ELR (cell line): ENCODE measurements at regions not wholly inside any gene's neighbourhood (a gene's known extent, or its start where the extent isn't known, plus 50 kb on each side); places are given as distances from the start of the nearest gene placed in this dataset.
A peak's percentile ranks its signal among the peaks of the same experiment; 100 is the strongest.
"Not testable (repeated sequence)": the region's sequence is repeated elsewhere in the genome, so short reads cannot be mapped to it uniquely, and the experiment has no call there.

Experiments
- DNase-seq: peaks from one replicate; pipeline ENCODE4 v3.0.0-alpha.2; 2015; ENCODE audit warnings: low read depth

DNA sequence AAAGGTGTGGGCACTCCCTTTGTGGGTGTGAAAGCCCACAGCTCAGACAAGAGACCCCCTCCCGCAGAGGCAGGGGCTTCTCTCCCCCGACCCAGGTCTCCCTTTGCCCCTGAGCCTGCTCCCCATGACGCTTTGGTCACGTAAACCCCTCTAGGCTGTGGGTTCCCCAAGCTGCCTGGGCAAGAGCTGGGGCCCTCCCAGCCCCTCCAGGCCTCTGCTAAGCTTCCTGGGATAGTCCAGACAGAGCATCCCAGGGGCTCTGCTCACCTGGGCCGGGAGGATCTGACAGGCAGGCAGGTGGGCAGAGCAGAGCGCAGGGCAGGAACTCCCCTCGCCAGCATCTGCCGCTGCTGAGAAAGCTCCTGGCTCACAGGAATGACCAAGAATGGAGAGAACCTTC is 177.3 kb downstream of the BANP start:
- no peak for DNase-seq

DNA sequence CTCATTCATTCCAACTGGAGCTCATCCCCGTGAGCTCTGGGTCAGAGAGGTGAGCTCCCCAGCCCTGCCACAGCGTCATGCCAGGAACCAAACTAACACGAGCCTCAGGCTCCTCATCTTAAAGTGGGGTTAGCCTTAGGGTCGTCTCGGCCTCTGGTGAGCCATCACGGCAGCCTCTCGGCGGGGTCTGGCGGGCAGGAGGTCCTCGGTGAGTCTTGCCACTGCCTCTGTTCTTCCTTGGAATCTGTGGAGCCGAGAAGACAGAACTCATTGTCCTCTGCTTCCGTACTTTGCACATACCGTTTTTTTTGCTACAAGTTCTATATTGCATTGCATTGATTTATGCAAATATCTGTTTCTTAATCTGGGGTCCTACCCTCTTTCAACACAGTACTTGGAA is 177.9 kb downstream of the BANP start:
- DNase-seq, result not testable (repeated sequence)

DNA sequence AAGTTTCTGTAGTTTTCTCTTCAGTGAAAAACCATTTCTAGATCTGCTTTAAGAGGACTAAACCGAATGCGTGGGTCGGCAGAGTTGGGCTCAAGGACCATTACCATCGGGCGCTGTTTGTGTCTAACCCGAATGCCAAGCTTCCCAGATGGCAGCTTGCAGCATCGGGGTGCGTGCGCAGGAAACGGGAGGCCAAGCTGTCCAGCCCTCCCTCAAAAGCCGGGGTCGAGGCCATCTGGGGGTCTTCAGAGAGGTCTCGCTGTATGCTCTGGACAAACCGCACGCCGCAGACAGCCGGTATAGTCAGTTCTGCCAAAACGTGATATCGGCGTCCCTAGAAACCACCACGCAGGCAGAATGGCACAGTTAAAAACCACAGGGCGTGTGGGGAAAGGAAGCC is 178.8 kb downstream of the BANP start:
- DNase-seq, result no peak

DNA sequence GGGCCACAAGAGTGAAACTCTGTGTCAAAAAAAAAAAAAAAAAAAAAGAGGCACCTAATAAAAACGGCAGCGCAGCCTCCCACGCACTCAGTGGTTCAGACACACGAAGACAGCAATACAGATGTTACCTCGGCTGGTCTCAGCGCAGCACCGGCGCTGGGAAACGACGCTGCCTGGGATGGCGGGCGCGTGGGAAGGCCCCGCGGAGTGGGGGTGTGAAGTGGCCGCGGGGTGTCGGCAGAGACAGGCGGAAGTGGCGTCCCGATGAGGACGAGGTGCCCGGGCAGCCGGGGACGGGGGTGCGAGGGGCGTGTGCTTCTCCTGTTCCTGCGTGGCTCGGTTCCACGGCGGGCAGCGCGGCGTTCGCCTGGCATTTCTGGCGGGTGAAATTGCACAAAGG is 179.4 kb downstream of the BANP start:
- no peak for DNase-seq

DNA sequence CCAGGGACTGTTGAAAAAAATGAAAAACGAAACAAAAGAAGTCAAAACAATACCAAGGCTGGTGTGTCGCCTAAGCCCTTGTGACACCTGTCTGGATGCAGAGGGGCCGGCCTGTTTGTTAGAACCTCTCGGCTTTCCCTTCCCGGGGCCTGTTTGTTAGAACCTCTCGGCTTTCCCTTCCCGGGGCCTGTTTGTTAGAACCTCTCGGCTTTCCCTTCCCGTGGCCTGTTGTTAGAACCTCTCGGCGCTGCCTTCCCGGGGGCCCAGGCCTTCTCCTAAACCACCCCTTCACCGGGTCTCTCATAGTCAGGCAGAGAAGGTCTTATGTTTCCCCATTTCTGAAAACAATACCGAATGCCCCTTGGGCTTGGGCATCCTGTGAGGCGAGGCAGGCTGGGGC is 180.0 kb downstream of the BANP start:
- DNase-seq, result no peak

DNA sequence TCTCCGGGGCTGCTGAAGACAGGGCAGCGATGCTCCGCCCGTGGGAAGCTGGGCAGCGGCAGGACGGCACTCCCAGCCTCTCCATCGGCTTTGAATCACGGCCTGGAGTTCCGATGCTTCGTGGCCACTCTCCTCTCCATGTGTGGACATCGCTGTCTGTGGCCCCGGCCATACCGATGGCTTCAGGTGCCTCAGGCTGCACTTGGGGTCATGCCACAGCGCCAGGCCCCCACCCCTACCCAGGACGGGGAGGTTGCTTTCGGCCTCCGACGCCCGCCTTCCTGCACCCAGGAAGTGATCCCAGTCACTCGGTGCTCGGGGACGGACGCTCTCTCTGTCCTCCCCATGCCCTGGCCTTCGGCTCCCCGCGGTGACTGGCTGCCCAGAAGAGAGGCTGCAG is 180.7 kb downstream of the BANP start:
- DNase-seq, result no peak

DNA sequence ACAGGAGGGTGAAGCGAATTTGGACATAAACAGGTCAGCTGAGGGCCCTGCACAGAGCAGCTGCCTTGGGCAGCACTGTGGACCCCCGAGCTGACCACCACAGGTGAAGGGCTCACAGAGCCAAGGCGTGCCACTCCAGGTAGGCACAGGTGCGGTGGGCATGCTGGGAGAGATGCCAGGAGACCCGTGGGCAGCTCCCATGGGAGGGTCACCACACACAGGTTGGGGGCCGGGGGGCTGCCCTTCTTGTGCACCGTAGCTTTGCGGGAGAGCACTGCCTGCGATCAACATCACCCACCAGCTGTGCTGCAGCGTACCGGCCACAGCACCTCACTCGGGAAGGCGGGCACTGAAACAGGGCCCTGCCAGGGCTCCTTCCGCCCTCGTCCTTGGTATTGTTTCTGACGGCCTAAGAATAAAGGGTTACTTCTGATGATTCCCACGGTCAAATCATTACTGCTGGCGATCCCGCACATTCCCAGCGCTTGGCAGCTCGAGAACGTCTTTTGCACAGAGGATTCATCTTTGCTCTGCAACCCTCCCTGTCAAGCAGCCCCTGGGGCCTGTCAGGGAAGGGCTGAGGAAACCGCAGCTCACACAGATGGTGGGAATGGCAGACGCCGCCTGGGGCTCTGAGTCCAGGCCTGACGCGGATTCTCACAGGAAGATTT is 181.7 kb downstream of the BANP start:
- no peak for DNase-seq

DNA sequence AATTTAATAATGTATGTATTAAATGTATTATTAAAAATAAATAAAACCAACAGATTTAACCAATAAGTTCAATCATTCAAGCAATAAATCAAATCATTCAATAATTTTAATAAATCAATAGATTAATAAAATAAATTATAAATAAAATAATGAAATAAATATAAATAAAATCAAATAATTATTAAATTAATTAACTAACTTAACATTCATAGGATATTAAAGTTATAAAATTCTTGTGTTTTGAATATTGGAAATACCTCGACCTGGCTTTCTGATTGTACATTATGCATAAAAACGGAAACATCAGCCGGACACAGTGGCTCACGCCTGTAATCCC is 182.2 kb downstream of the BANP start:
- no peak for DNase-seq

DNA sequence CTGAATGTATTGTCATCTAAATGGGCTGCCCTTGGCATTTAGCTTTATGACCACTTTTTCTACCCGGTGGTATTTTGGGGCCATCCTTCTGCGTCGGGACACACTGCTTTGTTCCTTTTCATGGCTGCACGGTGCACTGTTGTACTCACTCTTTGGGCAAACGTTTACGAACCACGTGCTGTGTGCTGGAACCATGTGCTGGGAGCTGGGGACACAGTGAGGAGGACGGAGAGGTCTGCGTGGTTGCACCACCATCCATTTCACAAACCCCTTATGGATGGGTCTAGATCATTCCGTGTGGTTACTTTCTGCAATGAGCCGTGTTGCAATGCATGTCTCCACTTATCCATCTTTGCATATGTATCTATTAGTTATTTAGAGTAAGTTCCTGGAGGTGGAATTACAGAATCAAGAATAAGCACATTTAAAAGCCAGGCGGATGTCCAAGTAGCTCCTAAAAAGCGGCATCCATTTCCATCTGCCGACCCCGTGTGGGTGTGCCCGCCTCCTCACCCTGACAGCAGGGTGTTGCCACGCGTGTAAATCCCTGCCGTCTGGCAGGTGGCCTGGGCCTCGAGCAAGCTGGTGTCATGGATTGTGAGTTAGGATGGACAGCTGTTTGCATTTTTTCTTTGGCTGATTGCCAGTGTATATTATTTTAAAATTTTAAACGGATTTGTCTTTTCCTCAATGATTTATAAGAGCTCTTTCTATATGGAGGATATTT is 183.1 kb downstream of the BANP start:
- DNase-seq, result not testable (repeated sequence)

DNA sequence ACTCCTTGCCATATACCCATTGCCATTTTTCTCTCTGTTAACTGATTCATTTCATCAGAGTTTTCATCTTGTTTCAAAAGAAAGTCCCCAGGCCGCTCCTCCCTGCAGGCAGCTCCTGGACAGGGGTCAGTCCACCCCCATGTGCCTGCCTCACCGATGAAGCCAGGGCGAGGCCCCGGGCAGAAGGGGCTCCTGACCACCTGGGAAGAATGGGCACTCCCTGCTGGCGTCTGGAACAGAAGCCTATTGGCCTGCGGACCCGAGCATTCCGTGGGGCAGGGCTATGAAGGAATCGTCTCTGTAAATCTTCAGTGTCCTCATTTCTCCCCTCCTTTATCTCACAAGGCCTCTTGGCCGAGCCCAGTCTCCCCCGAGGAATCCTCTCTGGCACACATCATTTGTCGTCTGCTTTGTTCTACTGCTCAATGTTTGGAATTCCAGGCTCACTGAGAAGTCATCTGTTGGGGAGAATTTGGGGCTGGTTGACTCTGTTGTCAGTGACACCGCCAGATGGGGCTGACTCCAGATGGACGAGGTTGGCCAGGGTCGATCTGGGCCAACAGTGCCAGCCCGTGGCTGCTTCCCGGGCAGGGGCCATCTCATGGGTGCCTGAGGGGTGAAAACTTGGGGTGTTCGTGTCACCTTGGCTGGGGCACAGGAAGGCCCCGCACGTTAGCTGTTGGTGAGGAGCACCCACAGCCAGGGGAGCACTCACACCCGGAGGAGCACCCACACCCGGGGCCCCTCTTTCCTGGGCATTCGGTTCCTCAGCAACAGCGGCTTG is 183.9 kb downstream of the BANP start:
- not testable (repeated sequence) for DNase-seq

DNA sequence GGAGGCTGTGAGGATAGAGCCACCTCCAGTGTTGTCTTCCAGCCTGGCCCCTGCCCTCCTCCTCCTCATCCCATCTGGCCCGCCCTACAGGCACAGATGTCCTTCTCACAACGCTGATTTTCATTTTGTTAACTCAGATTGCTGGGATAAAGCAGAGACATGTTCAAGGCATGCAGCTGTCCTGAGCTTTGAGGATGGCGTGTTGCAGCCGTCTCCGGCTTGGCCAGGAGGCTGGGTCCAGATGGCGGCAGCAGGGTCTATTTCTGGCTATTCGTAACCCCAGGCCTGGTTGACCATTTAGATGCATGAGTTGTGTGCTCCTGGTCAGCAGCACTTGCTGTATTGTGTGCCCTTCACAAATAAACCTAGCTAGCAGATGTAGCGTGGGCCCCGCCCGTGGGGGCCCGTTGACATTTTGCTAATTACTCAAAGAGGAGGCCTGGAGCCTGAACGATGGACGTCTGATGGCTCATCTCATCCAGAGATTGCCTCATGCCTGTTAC is 185.0 kb downstream of the BANP start:
- not testable (repeated sequence) for DNase-seq

DNA sequence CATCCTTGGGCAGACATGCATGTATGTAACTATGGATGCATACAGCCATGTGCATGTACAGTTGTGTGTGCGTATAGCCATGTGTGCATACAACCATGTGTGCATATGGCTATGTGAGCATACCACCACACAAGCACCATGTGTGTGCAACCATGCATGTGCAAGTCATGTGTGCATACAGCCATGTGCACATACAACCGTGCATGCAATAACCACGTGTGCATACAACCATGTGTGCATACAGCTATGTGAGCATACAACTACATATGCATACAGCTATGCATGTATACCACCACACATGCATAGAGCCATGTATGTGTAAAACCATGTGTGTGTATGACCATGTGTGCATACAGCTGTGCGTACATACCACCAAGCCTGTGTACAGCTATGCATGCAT is 185.7 kb downstream of the BANP start:
- DNase-seq, result not testable (repeated sequence)

DNA sequence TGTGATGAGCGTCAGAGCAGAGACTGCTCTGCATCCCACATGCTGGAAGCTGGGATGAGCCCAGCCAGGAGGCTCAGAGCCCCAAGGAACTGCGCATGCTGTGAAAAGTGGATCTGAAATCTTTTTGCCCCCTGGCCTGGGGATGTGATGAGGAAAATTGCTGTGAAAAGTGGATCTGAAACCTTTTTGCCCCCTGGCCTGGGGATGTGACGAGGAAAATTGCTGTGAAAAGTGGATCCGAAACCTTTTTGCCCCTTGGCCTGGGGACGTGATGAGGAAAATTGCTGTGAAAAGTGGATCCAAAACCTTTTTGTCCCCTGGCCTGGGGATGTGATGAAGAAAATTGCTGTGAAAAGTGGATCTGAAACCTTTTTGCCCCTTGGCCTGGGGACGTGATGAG is 187.9 kb downstream of the BANP start:
- DNase-seq, result not testable (repeated sequence)

DNA sequence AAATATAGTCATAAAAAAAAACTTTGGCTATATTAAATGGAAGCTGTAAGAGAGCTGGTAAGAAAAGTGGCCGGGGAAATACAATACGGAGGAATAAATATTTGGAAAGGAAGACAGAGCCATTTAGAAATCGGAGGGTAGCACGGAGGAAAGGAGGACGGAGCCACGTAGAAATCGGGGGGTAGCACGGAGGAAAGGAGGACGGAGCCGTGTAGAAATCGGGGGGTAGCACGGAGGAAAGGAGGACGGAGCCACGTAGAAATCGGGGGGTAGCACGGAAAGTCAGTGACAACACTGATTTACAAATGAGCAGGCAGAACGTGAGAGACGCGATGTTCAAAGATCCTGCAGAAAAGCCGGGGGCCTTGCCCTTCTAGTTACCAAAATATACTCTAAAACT is 189.0 kb downstream of the BANP start:
- not testable (repeated sequence) for DNase-seq

DNA sequence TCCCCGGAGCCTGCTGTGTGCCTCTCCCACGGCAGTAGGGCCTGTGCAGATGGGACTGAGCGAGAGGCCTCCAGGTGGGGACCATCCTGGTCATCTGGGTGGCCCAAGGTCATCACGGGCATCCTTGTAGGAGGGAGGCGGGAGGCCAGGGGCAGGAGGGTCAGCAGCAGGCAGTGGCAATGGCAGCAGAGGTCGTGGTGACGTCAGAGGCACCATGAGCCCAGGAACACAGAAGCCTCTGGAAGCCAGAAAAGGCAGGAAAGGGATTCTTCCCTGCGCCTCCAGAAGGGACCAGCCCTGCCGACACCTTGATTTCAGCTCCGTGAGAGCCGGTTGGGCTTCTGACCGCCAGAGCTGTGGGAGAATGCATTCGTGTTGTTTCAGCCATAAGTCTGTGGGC is 190.3 kb downstream of the BANP start:
- no peak for DNase-seq

DNA sequence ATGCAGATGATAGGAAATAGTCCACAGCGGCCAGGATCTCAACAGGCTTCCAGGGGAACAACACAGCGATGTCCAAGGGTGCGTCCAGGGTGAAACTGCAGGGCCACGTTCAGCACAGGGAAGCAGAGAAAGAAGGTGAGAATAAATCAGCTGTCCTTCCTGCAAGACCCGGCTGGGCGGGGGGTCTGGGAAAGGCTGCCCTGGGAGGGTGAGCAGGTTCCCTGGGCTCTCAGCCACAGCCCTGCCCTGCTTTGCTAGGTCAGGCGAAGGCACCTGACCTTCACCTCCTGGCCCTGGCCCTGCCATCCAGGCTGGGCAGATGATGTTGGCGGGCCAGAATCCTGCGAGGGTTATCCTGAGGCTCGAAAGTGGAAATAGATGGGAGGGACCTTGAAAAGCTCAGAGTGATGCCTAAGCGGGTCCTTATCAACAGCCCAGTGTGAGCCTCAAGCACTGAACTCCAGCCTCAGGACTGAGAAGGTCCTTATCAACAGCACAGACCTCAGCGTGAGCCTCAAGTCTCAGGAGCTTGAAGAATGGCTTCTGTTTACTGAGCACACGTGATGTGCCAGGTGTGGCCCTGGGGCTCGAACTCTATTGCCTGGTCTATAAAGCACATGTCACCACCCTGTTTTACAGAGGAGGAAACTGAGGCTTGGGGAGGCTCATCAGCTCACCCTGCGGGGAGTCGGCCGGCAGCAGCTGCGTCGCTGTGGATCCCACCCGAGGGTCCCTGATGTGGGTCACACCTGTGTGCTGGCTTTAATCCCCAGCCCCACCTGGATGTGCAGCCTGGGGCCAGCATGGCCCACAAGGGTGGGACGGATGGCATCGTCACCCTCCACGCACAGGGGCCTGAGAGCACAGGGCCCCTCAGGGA is 191.1 kb downstream of the BANP start:
- DNase-seq, result not testable (repeated sequence)

DNA sequence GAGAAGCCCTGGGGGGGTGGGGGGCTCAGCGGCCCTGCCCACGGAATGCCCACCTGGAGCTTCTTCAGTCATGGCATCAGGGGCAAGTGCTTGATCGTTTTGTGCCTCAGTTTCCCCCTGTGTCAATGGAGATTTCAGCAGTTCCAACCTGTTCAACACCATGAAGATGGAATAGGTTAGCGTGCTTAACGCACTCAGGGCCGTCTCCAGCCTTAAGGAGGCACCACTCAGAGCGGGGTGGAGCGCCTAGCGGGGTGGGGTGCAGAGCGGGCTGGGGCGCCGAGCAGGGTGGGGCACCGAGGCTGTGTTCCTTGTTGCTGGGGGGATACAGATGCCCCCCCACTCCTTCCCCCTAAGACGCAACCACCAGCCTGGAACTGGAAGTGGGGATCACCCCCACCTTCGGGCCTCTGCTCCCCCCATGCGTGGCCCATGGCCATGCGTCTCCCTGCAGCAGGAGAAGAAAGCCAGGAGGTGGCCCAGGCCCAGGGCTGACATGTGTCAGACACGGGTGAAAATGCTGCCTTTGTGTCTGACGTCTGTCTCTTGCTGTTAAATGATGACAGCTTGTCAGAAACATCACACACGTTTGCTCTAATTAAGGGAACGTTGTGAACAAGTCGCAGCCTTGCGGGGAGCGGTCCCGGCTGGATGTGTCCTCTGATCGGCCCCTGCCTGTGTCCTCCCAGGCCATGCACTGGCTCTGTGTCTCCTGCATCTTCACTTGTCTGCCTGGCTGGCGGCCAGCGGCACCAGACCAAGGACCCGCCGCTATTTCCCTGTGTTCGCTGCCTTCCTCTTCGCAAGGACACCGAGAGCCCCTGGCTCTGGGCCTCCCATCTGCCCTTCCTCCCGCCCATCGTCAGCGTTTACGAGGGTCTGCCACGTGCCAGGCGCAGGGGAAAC is 192.1 kb downstream of the BANP start:
- not testable (repeated sequence) for DNase-seq

DNA sequence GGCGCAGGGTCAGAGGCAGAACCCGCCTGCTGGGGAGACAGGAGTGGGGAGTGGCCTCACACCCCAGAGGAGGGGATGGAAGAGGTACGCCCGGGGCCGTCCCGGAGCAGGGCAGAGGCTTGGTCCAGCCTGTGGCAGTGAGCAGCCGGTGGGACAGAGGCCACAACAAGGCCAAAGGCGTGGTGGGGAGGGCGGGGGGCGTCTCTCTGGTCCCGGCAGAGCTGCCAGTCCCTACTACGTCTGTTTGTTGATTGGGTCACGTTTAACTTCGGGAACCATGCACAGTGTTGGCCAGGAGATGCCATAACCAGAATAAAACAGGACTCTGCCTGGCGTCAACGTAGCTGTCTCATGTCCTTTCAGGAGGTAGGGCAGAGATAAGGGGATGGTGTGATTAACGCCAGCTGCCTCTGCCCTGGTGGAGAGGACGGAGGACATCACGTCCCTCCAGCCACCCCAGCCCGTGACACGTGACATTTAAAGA is 192.8 kb downstream of the BANP start:
- no peak for DNase-seq

DNA sequence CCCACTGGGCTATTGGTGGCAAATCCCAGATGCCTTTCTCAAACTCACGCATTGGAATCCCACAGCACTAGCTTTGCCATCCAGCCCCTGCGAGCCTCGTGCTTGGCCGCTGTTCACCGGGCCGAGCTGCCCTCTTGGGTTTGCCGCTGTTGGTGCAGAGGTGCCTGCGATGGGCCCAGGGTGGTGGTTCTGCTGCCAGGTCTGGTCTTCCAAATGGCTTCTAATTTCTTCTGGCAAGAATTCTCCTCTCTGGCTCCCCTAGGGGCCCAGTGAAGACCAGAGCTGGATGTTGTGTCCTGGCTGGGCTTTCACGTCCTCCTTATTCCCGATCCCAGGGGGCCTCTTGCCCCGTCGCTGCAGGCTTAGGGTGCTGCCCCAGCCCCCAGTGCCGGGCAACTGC is 194.1 kb downstream of the BANP start:
- peak; percentile 17 for DNase-seq

DNA sequence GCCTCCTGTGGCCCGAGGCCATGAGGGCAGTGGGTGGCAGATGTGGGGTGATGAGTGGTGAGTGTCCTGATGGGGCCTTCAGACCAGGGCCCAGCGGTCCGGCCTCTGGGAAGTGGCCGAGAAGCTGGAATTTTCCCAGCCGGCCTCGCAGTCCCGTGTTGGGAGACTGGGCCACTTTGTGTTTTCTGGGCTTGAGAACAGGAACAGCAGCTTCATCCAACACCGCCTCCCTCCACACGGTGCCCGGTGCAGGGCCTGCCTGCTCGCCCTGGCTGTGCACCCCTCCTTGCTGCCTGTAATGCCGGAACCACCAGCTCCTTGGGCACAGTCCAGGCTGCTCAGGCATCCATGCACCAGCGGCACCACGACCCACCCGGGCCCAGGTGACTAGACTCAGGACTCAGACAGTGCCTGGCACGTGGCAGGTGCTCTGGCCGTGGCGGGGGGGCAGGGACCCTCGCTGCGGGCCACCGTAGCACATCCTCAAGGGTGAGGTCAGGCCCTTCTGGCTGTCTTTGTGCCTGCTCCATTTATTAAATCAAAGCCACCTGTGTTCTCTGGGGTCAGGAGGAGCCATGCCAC is 194.7 kb downstream of the BANP start:
- DNase-seq, result not testable (repeated sequence)
